ENCODE measurements at regions not wholly inside any gene's neighbourhood (a gene's known extent, or its start where the extent isn't known, plus 50 kb on each side); places are given as distances from the start of the nearest gene placed in this dataset.

GRCh38 chr17:15012351-15012980 is 252.7 kb downstream of the PMP22 start:
- no peak overlapping the region for H3K4me3 ChIP-seq (ENCODE audit: low read depth, low read length)
- no peak for TF ChIP-seq CTCF (IDR thresholded peaks at IDR 0.05; ENCODE audit: low read depth, low read length)

DNA sequence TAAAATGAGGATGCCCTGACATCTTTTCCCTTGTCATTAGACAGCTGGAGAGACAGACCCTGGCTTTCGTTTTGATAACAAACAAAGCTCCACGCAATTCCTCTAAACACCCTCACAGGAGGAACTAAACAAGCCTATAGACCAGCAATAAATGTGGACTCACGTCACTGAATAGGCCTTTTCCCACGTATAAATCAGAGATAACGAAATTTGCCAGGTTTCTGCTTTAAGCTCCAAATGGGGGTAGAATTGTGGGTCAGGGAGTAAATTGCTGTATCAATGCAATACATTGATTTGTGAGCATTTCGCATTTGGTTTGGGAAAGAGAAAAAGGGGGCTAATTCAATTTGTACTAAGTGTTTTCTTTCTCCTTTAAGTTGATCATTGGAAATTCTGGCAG is 256.0 kb downstream of the PMP22 start:
- no peak for TF ChIP-seq CTCF (IDR thresholded peaks at IDR 0.05; ENCODE audit: low read depth, low read length)
- H3K4me3 ChIP-seq (ENCODE audit: low read depth, low read length) = no peak overlapping the region

- TF ChIP-seq CTCF (IDR thresholded peaks at IDR 0.05; ENCODE audit: low read depth, low read length) = no peak
- no peak overlapping the region for H3K4me3 ChIP-seq (ENCODE audit: low read depth, low read length)
Measured at GRCh38 chr17:15007147-15007553, 258.0 kb downstream of the PMP22 start.

GRCh38 chr17:15006421-15007128 is 258.6 kb downstream of the PMP22 start:
- H3K4me3 ChIP-seq (ENCODE audit: low read depth, low read length) = no peak overlapping the region
- no peak for TF ChIP-seq CTCF (IDR thresholded peaks at IDR 0.05; ENCODE audit: low read depth, low read length)

GRCh38 chr17:15000661-15001060 is 264.5 kb downstream of the PMP22 start:
- TF ChIP-seq CTCF (IDR thresholded peaks at IDR 0.05; ENCODE audit: low read depth, low read length) = no peak
- no peak overlapping the region for H3K4me3 ChIP-seq (ENCODE audit: low read depth, low read length)

DNA sequence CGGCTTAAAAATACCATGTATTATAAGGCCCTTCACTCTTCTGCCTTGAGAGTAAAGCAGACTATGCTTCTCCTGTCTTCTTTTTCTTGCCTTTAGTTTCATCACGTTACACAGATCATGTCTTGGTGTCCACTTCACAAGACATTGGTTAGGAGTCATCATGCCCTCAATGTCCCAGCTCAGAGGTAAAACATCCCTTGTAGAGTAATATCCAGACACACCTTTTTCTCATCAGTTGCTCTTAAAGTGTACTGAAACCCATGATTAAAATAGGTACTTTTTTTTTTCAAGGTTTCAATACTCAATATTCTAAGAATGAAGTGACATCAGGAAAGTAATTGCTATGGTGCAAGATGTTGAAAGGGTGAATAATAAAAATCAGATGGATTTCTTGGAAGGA is 267.8 kb downstream of the PMP22 start:
- H3K4me3 ChIP-seq (ENCODE audit: low read depth, low read length) = no peak overlapping the region
- TF ChIP-seq CTCF (IDR thresholded peaks at IDR 0.05; ENCODE audit: low read depth, low read length) = no peak

GRCh38 chr17:14986127-14986526 is 279.0 kb downstream of the PMP22 start:
- no peak overlapping the region for H3K4me3 ChIP-seq (ENCODE audit: low read depth, low read length)

More at GRCh38 chr17:14986127-14986526, 279.0 kb downstream of the PMP22 start:
- TF ChIP-seq CTCF (IDR thresholded peaks at IDR 0.05; ENCODE audit: low read depth, low read length) = no peak
